SW480 (cell line): ENCODE measurements at regions not wholly inside any gene's neighbourhood (a gene's known extent, or its start where the extent isn't known, plus 50 kb on each side); places are given as distances from the start of the nearest gene placed in this dataset.
A peak's percentile ranks its signal among the peaks of the same experiment; 100 is the strongest.
"Not testable (repeated sequence)": the region's sequence is repeated elsewhere in the genome, so short reads cannot be mapped to it uniquely, and the experiment has no call there.

Experiments used
- DNase-seq: peaks from one replicate; pipeline ENCODE4 v3.0.0-alpha.2; 2016; ENCODE audit warnings: low spot score

DNA sequence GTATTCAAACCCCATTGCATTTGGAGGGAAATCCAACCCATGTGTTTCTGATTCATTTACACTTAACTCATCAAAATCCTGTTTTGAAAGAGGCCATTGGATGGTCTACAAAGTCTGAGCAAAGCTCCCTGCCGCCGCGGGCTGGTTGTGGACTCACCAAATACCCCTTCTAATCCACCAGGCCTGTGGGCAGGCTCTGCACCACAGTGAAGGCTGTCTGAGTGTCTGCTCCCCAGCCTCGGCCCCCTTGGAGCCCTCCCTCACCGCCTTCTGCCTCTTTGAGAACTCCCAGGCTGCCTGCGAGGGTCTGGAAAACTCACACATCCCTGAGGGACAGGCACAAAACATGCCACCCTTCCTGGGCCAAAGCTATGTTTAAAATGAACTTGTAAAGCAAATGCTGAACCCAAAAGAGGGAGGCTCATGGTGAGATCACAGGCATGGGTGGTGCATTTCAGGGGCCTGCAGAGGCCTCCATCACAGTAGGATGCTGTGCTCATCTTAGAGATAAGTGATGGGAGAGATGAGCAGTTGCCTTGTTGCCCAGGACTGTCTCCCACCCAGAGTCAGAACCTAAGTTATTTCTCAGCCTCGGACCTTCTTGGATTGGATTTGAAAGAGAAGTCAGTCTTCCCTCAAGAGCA, 225.0 kb downstream of the CYP26B1 start:
- DNase-seq: no peak

GRCh38 chr2:71922091-71922490, 225.6 kb downstream of the CYP26B1 start:
- DNase-seq: no peak

- not testable (repeated sequence) for DNase-seq
Observed at GRCh38 chr2:71920819-71921218, 226.8 kb downstream of the CYP26B1 start.

- no peak for DNase-seq
Observed at GRCh38 chr2:71919708-71920107, 228.0 kb downstream of the CYP26B1 start.

DNA sequence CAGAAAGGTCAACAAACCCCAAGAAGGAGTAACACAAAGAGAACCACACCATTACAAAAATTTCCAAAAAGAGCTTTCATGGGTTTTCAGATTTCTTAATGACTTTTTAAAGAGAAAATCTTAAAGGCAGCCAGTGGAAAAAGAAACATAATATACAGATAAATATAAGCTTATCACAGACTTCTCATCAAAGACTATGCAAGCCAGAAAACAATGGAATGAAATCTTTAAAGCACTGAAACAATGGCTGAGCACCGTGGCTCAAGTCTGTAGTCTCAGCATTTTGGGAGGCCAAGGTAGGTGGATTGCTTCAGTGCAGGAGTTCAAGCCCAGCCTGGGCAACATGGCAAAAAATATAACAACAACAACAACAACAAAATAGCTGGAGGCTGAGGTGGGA, 237.4 kb downstream of the CYP26B1 start:
- no peak for DNase-seq

- no peak for DNase-seq
Observed at GRCh38 chr2:71908798-71909197, 238.9 kb downstream of the CYP26B1 start.

- no peak for DNase-seq
Observed at GRCh38 chr2:71907503-71907902, 240.2 kb downstream of the CYP26B1 start.

GRCh38 chr2:71906357-71906973, 241.2 kb downstream of the CYP26B1 start:
- no peak for DNase-seq

DNA sequence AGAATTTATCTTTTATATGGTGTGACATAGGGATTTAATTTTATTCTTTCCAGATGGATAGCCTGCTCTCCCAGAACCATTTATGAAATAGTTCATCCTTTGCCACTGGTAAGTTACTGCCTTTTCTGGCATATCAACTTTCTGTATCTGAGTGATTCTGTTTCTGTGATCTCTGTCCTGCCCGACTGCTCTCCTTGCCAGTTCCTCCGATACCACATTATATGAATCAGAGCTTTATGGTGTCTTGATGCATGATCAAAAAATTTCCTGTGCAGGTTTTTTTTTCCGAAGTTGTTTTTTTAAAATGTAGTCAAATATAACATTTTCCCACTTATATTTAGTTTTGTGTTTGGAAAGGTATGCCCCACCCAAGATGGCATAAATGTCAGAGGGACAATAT, 242.5 kb downstream of the CYP26B1 start:
- DNase-seq: no peak

DNA sequence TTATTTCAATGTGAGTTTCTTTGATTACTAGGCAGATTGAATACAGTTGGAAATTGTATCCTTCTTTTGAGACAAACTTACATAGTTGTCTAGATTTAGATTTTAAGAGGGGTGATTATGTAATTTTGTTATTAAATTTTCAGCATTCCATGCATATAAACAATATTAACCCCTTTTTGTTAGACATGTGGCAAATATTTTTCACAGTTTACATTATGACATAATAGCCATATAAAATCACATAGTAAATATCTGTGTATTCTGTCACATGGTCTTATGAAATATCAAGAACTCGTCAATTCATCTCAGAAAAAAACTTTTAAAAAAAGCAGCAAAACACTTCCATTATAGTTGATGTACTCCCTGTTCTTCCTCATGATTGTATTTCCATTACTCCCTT, 243.8 kb downstream of the CYP26B1 start:
- DNase-seq: no peak

DNA sequence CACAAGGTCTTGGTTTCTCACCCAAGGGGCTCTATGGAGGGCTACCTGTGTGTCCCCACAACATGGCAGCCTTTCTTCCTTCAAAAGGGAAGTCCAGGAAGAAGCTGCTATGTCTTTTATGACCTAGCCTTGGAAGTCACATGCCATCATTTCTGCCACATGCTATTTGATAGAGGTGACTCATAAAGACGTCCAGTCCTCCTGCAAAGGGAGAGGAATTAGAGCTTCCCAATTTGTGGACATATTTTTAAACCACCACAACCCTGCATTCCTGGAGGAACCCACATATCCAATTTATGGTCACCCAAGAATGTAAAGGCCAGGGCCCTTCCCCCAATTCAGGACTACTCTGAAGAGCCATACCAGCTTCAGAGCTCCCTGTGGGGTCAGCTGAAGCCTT, 246.2 kb downstream of the CYP26B1 start:
- peak; percentile 84 for DNase-seq

DNA sequence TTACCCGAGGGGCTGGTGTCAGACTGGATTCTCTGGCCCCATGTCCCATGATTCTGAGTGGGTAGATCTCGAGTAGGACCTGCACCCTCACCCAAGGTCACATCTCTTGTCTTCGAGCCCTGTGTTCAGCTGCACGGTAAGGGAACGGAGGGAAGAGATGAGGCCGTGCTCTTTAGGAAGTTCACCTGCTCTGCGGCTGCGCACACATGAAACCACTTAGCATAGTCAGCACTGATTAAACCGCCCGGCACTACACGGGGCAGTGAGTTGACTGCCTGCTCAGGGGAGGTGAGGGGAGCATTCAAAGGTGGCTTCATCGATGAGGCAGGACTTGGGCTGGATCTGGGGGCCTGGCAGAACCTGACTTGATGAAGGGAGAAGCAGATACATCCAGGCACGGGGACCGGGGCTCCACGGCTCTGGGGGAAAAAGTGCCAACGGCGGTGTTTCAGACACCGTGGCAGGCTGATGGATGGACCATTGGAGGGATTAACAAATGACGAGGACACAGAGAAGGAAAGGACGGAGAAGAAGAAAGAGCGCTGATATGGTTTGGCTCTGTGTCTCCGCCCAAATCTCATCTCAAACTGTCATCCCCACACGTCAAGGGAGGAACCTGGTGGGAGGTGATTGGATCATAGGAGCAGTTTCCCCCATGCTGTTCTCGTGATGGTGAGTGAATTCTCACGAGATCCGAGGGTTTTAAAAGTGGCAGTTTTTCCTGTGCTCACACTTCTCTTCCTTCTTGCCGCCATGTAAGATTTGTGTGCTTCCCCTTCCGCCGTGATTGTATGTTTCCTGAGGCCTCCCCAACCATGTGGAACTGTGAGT, 248.6 kb downstream of the CYP26B1 start:
- no peak for DNase-seq

- no peak for DNase-seq
Observed at GRCh38 chr2:71898375-71898774, 249.3 kb downstream of the CYP26B1 start.

GRCh38 chr2:71897836-71898235, 249.8 kb downstream of the CYP26B1 start:
- DNase-seq: no peak

GRCh38 chr2:71897137-71897480, 250.6 kb downstream of the CYP26B1 start:
- no peak for DNase-seq

DNA sequence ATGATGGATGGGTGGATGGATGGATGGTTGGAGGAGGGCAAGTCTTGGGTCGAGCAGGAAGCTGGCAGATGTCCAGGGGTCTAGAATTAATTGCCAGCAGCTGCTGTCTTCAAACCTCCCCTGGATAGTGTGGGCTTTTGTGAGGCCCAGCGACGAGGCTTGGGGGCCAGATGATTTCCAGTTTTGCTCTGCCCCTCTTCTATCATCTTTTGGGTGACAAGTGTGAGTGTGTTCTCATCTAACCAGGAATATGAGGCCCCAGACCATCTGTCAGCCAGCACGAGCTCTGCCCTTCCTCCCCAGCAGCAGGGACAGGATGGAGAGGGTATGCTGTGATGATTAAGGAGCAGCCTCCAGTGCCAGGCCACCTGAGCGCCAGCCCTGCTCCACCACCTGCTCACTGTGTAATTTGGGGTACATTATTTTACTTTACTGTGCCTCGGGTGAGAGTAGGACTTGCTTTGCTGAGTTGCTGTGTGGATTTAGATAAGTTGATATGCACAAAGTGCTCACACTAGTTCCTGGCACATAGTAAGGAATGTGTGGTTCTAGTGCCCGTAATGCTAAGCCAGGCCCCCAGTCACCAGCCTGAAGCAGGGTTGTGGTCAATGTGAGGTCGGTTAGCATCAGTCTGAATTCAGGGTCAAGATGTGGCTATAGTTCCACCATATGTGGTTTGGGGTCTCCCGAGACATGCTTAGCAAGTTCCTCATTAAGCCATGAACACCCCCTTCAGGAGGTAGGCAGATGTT, 251.1 kb downstream of the CYP26B1 start:
- no peak for DNase-seq

- DNase-seq: no peak
Observed at GRCh38 chr2:71895320-71896161, 252.1 kb downstream of the CYP26B1 start.

DNA sequence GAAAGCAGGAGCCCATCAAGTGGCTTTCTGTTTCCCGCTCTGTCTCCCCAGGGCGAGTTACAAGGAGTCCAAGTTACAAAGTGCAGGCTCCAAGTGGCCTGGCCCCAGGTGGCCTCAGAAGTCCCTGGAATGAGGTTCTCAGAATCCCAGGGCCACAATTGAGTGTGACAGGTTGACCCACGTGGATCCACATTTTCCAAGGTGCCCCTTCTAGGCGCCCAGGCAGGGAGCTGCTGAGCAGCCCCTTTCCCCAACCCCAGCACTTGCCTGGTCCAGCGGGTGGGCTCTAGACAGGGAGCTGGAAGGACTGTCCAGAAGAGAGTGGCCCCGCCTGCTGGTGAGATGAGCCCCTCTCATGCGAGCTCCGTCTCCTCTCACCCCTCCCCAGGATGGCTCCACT, 253.4 kb downstream of the CYP26B1 start:
- no peak for DNase-seq

- DNase-seq: no peak
Observed at GRCh38 chr2:71893646-71894045, 254.0 kb downstream of the CYP26B1 start.

DNA sequence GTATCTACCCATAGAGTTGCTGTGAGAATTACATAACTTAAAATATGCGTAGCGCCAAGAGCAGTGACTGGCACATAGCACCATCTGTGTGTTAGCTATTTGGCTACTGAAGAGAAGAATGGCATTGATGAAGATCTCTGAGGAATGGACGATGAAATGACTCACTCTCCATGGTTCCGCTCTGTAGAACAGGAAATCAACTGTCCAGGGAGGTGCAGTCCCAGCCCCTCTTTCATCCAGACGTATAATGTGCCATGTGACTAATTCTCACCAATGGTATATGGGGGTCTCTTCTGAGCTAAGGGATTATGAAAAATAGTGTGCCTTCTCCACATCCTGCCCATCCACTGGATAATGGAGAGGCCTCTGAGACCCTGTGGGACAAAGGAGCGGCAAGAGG, 254.8 kb downstream of the CYP26B1 start:
- DNase-seq: peak; percentile 11

DNA sequence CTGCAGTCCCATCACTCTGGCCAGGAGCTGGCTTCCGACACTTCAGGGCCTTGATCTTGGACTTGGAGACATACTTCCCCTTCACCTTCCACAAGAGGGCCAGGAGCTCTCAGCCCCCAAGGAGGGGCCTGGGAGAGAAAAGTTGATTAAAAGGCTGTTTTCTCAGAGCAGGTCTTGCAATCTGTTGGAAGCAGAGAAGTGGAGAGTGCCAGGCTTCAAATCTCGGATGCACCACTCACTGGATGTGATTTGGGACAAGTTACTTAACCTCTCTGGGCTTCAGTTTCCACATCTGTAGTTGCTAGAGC, 255.3 kb downstream of the CYP26B1 start:
- DNase-seq: no peak
